Fibroblast of lung (primary cell): ENCODE measurements at regions not wholly inside any gene's neighbourhood (a gene's known extent, or its start where the extent isn't known, plus 50 kb on each side); places are given as distances from the start of the nearest gene placed in this dataset.

ENCODE experiments used
- CTCF ChIP-seq, 2 donors: IDR thresholded peaks in 1 of 2; conservative IDR thresholded peaks in 1 of 2; 1 replicate in 1 of 2; 2 replicates in 1 of 2; pipeline ENCODE4 v1.5.1; 2011 to 2012; ENCODE audit warnings: low read length in 2 of 2, control low read depth in 1 of 2, inconsistent platforms in 1 of 2, low read depth in 1 of 2, mild to moderate bottlenecking in 1 of 2
- EZH2 ChIP-seq: IDR thresholded peaks from 2 replicates; pipeline ENCODE4 v1.5.1; 2012; ENCODE audit warnings: low read length, control low read depth, mild to moderate bottlenecking; ENCODE audit errors: missing control alignments

GRCh38 chrX:25805744-25806143, 332.4 kb upstream of the MAGEB18 start:
- TF ChIP-seq EZH2, result no peak
- no peak for TF ChIP-seq CTCF (conservative IDR thresholded peaks at IDR 0.05 in 1 of 2, IDR thresholded peaks at IDR 0.05 in 1 of 2; ENCODE audit: low read depth in 1 of 2, low read length in 2 of 2)
